Caco-2 (cell line): ENCODE measurements at regions not wholly inside any gene's neighbourhood (a gene's known extent, or its start where the extent isn't known, plus 50 kb on each side); places are given as distances from the start of the nearest gene placed in this dataset.

ENCODE experiments used
- BruUV-seq: library from RNA; stranded (reverse); fragments of 400-500 nt; replicated peaks from 2 replicates; lab custom pipeline; 2021; lab: Mats Ljungman, UMichigan
- CTCF ChIA-PET: fragments of 300-600 bp; sonication (Branson Sonifier 250); formaldehyde crosslinking; loops from one replicate; lab custom pipeline; 2022; ENCODE audit warnings: antibody characterized with exemption; lab: Charles Lee
- POLR2A ChIA-PET: fragments of 300-600 bp; sonication (Branson Sonifier 250); formaldehyde crosslinking; loops from one replicate; lab custom pipeline; 2022; ENCODE audit warnings: antibody characterized with exemption; lab: Charles Lee
- DNase-seq, 2 experiments: peaks; one replicate each; pipeline versions ENCODE4 v3.0.0 to v3.0.0-alpha.2; 2020 to 2022
- H3K27me3 ChIP-seq: replicated peaks from 2 replicates; pipeline ENCODE4 v1.6.0; 2011; ENCODE audit warnings: low read length; ENCODE audit not compliant: control insufficient read depth, insufficient read depth
- H3K36me3 ChIP-seq: 2 replicates; pipeline ENCODE4 v1.5.1; 2011; ENCODE audit warnings: low read length; ENCODE audit not compliant: control insufficient read depth, insufficient read depth
- H3K4me1 ChIP-seq: fragments of 250-450 bp; sonication (Bioruptor Pico); 2 replicates; pipeline ENCODE4 v1.5.1; 2020; ENCODE audit warnings: mild to moderate bottlenecking
- H3K4me3 ChIP-seq: 2 replicates; pipeline ENCODE4 v1.5.1; 2011; ENCODE audit warnings: low read depth, mild to moderate bottlenecking, control low read depth, low read length
- H3K9me3 ChIP-seq: fragments of 250-450 bp; sonication (Bioruptor Pico); 2 replicates; pipeline ENCODE4 v1.5.1; 2020; ENCODE audit warnings: mild to moderate bottlenecking, moderate library complexity
- H3K27ac Mint-ChIP-seq: one replicate; pipeline ENCODE4 v1.8.0; 2022; ENCODE audit warnings: mixed read lengths; ENCODE audit not compliant: unreplicated experiment
- H3K27me3 Mint-ChIP-seq: one replicate; pipeline ENCODE4 v1.8.0; 2022; ENCODE audit warnings: mixed read lengths; ENCODE audit not compliant: insufficient read depth, unreplicated experiment
- H3K36me3 Mint-ChIP-seq: one replicate; pipeline ENCODE4 v1.8.0; 2022; ENCODE audit warnings: mild to moderate bottlenecking, mixed read lengths; ENCODE audit not compliant: insufficient read depth, unreplicated experiment
- H3K4me1 Mint-ChIP-seq: one replicate; pipeline ENCODE4 v1.8.0; 2022; ENCODE audit warnings: low read depth, mixed read lengths; ENCODE audit not compliant: unreplicated experiment
- H3K4me3 Mint-ChIP-seq: one replicate; pipeline ENCODE4 v1.8.0; 2022; ENCODE audit warnings: mild to moderate bottlenecking, moderate library complexity, mixed read lengths; ENCODE audit not compliant: unreplicated experiment
- H3K9me3 Mint-ChIP-seq: one replicate; pipeline ENCODE4 v1.8.0; 2022; ENCODE audit warnings: mixed read lengths; ENCODE audit not compliant: unreplicated experiment
- intact Hi-C: fragments of 100-400 bp; cut with micrococcal nuclease; formaldehyde crosslinking; loops from one replicate; pipeline ENCODE4 v1.10.0; 2022; ENCODE audit not compliant: unreplicated experiment
- TF ChIP-seq, protein P1 (sequence below), 2 experiments: fragments of 200-600 bp in 1 of 2; IDR thresholded peaks; 1 replicate in 1 of 2; 2 replicates in 1 of 2; pipeline versions ENCODE4 v1.5.1 to v1.8.0; 2011 to 2022; ENCODE audit warnings: antibody characterized with exemption in 1 of 2, control low read depth in 1 of 2, inconsistent platforms in 1 of 2, low read depth in 1 of 2, low read length in 1 of 2, mild to moderate bottlenecking in 1 of 2, moderate library complexity in 1 of 2; ENCODE audit not compliant: insufficient read depth in 1 of 2, severe bottlenecking in 1 of 2, unreplicated experiment in 1 of 2

DNA sequence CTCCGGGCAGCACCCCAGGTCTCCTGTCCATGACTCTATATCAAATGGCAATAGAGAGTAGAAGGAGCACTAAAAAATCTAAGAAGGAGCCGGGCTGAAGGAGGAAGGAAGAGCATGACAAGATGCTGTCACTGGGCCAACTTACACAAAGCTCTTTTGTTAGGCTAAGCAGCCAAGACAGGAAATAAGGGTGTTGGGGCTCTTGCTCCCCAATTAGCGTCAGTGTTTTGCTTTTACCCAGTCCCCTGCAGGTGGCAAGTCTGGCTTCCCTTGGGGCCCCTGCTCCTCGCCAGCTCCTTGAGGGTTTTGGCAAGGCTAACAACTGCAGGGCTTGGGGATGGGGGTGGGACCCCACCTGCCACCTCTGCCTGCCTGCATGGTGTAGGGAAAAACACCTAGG is 120.5 kb downstream of the CCT6B start:
- H3K4me3 ChIP-seq, result no peak overlapping the region
- H3K27me3 ChIP-seq, result no peaks in the 10 kb centered on the region
- CTCF ChIA-PET, result no interaction called here
- no peaks in the 10 kb centered on the region for H3K4me1 Mint-ChIP-seq
- H3K4me1 ChIP-seq, result no peaks in the 10 kb centered on the region
- H3K9me3 Mint-ChIP-seq, result no peaks in the 10 kb centered on the region
- H3K27ac Mint-ChIP-seq, result no peak overlapping the region
- POLR2A ChIA-PET, result no interaction called here
- peaks cover 8% of the 10 kb centered on the region for H3K27me3 Mint-ChIP-seq
- intact Hi-C loops, result no loop called here
- H3K4me3 Mint-ChIP-seq, result no peak overlapping the region
- DNase-seq, result no peak
- BruUV-seq, result no TSS peak
- TF ChIP-seq, protein P1, sequence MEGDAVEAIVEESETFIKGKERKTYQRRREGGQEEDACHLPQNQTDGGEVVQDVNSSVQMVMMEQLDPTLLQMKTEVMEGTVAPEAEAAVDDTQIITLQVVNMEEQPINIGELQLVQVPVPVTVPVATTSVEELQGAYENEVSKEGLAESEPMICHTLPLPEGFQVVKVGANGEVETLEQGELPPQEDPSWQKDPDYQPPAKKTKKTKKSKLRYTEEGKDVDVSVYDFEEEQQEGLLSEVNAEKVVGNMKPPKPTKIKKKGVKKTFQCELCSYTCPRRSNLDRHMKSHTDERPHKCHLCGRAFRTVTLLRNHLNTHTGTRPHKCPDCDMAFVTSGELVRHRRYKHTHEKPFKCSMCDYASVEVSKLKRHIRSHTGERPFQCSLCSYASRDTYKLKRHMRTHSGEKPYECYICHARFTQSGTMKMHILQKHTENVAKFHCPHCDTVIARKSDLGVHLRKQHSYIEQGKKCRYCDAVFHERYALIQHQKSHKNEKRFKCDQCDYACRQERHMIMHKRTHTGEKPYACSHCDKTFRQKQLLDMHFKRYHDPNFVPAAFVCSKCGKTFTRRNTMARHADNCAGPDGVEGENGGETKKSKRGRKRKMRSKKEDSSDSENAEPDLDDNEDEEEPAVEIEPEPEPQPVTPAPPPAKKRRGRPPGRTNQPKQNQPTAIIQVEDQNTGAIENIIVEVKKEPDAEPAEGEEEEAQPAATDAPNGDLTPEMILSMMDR (IDR thresholded peaks at IDR 0.05; ENCODE audit: insufficient read depth in 1 of 2, low read depth in 1 of 2, low read length in 1 of 2, severe bottlenecking in 1 of 2, unreplicated experiment in 1 of 2), result no peak
- no peaks in the 10 kb centered on the region for H3K9me3 ChIP-seq
- no peaks in the 10 kb centered on the region for H3K36me3 ChIP-seq
- H3K36me3 Mint-ChIP-seq, result no peaks in the 10 kb centered on the region

DNA sequence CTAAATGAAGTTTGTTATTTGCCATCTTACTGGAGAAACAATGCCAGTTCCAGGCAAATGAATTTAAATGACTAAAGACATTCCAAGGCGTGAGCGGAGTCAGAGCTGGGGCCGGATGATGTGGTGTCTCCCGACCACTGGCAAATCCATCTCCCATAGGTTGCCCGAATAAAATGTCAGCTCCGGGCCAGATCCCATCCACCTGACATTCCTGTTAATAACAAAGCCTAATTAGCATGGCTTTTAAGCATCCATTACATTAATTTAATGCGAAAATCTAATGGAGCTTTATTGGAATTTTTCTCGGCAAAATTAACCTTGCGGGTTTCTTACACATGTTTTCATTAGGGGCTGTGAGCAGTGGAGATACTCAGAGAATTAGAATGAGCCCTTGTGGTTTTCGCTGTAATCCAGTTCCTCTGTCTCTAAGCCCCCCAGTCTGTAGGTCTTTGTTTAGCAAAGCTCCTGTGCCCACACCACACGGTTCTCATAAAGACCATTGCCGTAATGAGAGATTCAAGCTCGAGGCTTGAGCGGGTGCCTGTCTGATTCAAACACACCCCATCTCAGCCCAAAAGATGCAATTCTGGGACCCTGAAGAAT is 123.3 kb downstream of the CCT6B start:
- TF ChIP-seq, protein P1 (IDR thresholded peaks at IDR 0.05; ENCODE audit: insufficient read depth in 1 of 2, low read depth in 1 of 2, low read length in 1 of 2, severe bottlenecking in 1 of 2, unreplicated experiment in 1 of 2), result no peak
- H3K27ac Mint-ChIP-seq, result no peak overlapping the region
- peaks cover 10% of the 10 kb centered on the region for H3K27me3 Mint-ChIP-seq
- H3K9me3 Mint-ChIP-seq, result no peaks in the 10 kb centered on the region
- CTCF ChIA-PET, result no interaction called here
- H3K4me1 ChIP-seq, result no peaks in the 10 kb centered on the region
- H3K4me1 Mint-ChIP-seq, result no peaks in the 10 kb centered on the region
- no peaks in the 10 kb centered on the region for H3K36me3 ChIP-seq
- H3K27me3 ChIP-seq, result no peaks in the 10 kb centered on the region; the same call in 1 of the 2 replicates
- no peak overlapping the region for H3K4me3 ChIP-seq
- no peak for DNase-seq
- no peaks in the 10 kb centered on the region for H3K9me3 ChIP-seq
- POLR2A ChIA-PET, result interaction anchor here (0.5 kb wide), 1 partner anchor 84 kb away, joined by 5 read pairs; no protein-coding TSS in a partner anchor
- intact Hi-C loops, result no loop called here
- BruUV-seq, result no TSS peak
- no peaks in the 10 kb centered on the region for H3K36me3 Mint-ChIP-seq
- no peak overlapping the region for H3K4me3 Mint-ChIP-seq

DNA sequence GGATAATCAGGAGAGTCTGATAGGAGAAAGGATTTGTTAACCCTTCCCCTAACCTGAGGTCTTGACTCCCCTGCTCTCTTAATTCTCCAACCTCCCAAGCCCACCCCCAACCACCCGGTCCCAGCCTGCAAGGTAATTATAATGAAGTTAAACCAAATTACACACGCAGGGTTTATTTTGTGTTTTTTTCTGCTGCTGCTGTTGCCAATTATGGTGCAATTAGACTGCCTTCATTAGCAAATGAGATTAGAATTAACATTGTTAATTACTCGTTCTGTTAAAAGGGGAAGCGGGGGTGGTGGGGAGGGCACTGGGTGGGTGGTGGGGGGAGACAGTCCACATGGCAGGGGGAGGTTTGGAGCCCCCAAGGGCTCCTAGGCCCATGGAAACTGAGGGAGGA is 128.9 kb downstream of the CCT6B start:
- DNase-seq, result no peak
- POLR2A ChIA-PET, result no interaction called here
- H3K36me3 Mint-ChIP-seq, result no peaks in the 10 kb centered on the region
- Histone ChIP-seq H3K27me3 (no peaks in the 10 kb centered on the region; the same call in 1 of the 2 replicates), H3K9me3 (no peaks in the 10 kb centered on the region), H3K36me3 (no peaks in the 10 kb centered on the region), H3K4me1 (no peaks in the 10 kb centered on the region), H3K4me3 (no peak overlapping the region)
- TF ChIP-seq, protein P1 (IDR thresholded peaks at IDR 0.05; ENCODE audit: insufficient read depth in 1 of 2, low read depth in 1 of 2, low read length in 1 of 2, severe bottlenecking in 1 of 2, unreplicated experiment in 1 of 2), result no peak
- H3K27ac Mint-ChIP-seq, result no peak overlapping the region
- BruUV-seq, result no TSS peak
- peaks cover 29% of the 10 kb centered on the region for H3K27me3 Mint-ChIP-seq
- H3K4me3 Mint-ChIP-seq, result no peak overlapping the region
- H3K4me1 Mint-ChIP-seq, result no peaks in the 10 kb centered on the region
- CTCF ChIA-PET, result no interaction called here
- intact Hi-C loops, result no loop called here
- H3K9me3 Mint-ChIP-seq, result no peaks in the 10 kb centered on the region
